ENCODE measurements at regions not wholly inside any gene's neighbourhood (a gene's known extent, or its start where the extent isn't known, plus 50 kb on each side); places are given as distances from the start of the nearest gene placed in this dataset.

- Histone ChIP-seq H3K4me2 (ENCODE audit: low read length) (no peak overlapping the region), H3K4me1 (ENCODE audit: low read length) (peaks cover 40% of the 10 kb centered on the region), H3K27ac (ENCODE audit: low read length) (no peak overlapping the region), H3K9me3 (ENCODE audit: insufficient read depth, low read length) (no peaks in the 10 kb centered on the region), H3K79me2 (ENCODE audit: low read length) (no peaks in the 10 kb centered on the region), H2AFZ (ENCODE audit: low read depth, low read length) (no peak overlapping the region), H3K9ac (ENCODE audit: low read length) (no peak overlapping the region), H3K36me3 (replicated peaks; ENCODE audit: low read depth, low read length) (peaks cover 7% of the 10 kb centered on the region), H3K27me3 (ENCODE audit: low read depth, low read length) (no peaks in the 10 kb centered on the region), H3K4me3 (ENCODE audit: low read length) (no peak overlapping the region), H4K20me1 (ENCODE audit: insufficient read depth, low read length) (no peaks in the 10 kb centered on the region)
- TF ChIP-seq EZH2phosphoT487 (IDR thresholded peaks at IDR 0.05; ENCODE audit: low read depth) (no peak), CTCF (IDR thresholded peaks at IDR 0.05; ENCODE audit: low read depth, low read length) (no peak)
Observed at GRCh38 chr7:106775975-106776607, 89.0 kb upstream of the PIK3CG start.

GRCh38 chr7:106776618-106777347 is 88.3 kb upstream of the PIK3CG start:
- no peak for TF ChIP-seq CTCF (IDR thresholded peaks at IDR 0.05; ENCODE audit: low read depth, low read length)
- TF ChIP-seq EZH2phosphoT487 (IDR thresholded peaks at IDR 0.05; ENCODE audit: low read depth): no peak
- Histone ChIP-seq H4K20me1 (ENCODE audit: insufficient read depth, low read length) (no peaks in the 10 kb centered on the region), H2AFZ (ENCODE audit: low read depth, low read length) (no peak overlapping the region), H3K9ac (ENCODE audit: low read length) (no peak overlapping the region), H3K9me3 (ENCODE audit: insufficient read depth, low read length) (no peaks in the 10 kb centered on the region), H3K27me3 (ENCODE audit: low read depth, low read length) (no peaks in the 10 kb centered on the region), H3K4me1 (ENCODE audit: low read length) (peaks cover 47% of the 10 kb centered on the region), H3K36me3 (replicated peaks; ENCODE audit: low read depth, low read length) (peaks cover 7% of the 10 kb centered on the region), H3K4me3 (ENCODE audit: low read length) (no peak overlapping the region), H3K27ac (ENCODE audit: low read length) (no peak overlapping the region), H3K4me2 (ENCODE audit: low read length) (no peak overlapping the region), H3K79me2 (ENCODE audit: low read length) (no peaks in the 10 kb centered on the region)

GRCh38 chr7:106777674-106778299 is 87.3 kb upstream of the PIK3CG start:
- H3K9me3 ChIP-seq (ENCODE audit: insufficient read depth, low read length): no peaks in the 10 kb centered on the region
- no peak overlapping the region for H2AFZ ChIP-seq (ENCODE audit: low read depth, low read length)
- no peak overlapping the region for H3K9ac ChIP-seq (ENCODE audit: low read length)
- H3K36me3 ChIP-seq (replicated peaks; ENCODE audit: low read depth, low read length): peaks cover 7% of the 10 kb centered on the region
- no peak for TF ChIP-seq EZH2phosphoT487 (IDR thresholded peaks at IDR 0.05; ENCODE audit: low read depth)
- no peak for TF ChIP-seq CTCF (IDR thresholded peaks at IDR 0.05; ENCODE audit: low read depth, low read length)
- no peak overlapping the region for H3K27ac ChIP-seq (ENCODE audit: low read length)
- H3K4me2 ChIP-seq (ENCODE audit: low read length): no peak overlapping the region
- no peaks in the 10 kb centered on the region for H3K27me3 ChIP-seq (ENCODE audit: low read depth, low read length)
- H3K4me3 ChIP-seq (ENCODE audit: low read length): no peak overlapping the region
- H4K20me1 ChIP-seq (ENCODE audit: insufficient read depth, low read length): no peaks in the 10 kb centered on the region
- H3K4me1 ChIP-seq (ENCODE audit: low read length): peaks cover 53% of the 10 kb centered on the region
- no peaks in the 10 kb centered on the region for H3K79me2 ChIP-seq (ENCODE audit: low read length)

GRCh38 chr7:106778656-106779250 is 86.3 kb upstream of the PIK3CG start:
- no peaks in the 10 kb centered on the region for H3K27me3 ChIP-seq (ENCODE audit: low read depth, low read length)
- no peaks in the 10 kb centered on the region for H3K79me2 ChIP-seq (ENCODE audit: low read length)
- peaks cover 62% of the 10 kb centered on the region for H3K4me1 ChIP-seq (ENCODE audit: low read length)
- 0 out of 2 replicates have a peak overlapping the region, but pooled peaks have one; percentile 97 for H3K27ac ChIP-seq (ENCODE audit: low read length)
- H3K4me3 ChIP-seq (ENCODE audit: low read length): no peak overlapping the region
- no peak overlapping the region for H2AFZ ChIP-seq (ENCODE audit: low read depth, low read length)
- H3K9me3 ChIP-seq (ENCODE audit: insufficient read depth, low read length): no peaks in the 10 kb centered on the region
- peaks cover 7% of the 10 kb centered on the region for H3K36me3 ChIP-seq (replicated peaks; ENCODE audit: low read depth, low read length)
- no peak overlapping the region for H3K4me2 ChIP-seq (ENCODE audit: low read length)
- TF ChIP-seq EZH2phosphoT487 (IDR thresholded peaks at IDR 0.05; ENCODE audit: low read depth) (no peak), CTCF (IDR thresholded peaks at IDR 0.05; ENCODE audit: low read depth, low read length) (no peak)
- H3K9ac ChIP-seq (ENCODE audit: low read length): no peak overlapping the region
- no peaks in the 10 kb centered on the region for H4K20me1 ChIP-seq (ENCODE audit: insufficient read depth, low read length)
